ENCODE measurements at regions not wholly inside any gene's neighbourhood (a gene's known extent, or its start where the extent isn't known, plus 50 kb on each side); places are given as distances from the start of the nearest gene placed in this dataset.
A peak's percentile ranks its signal among the peaks of the same experiment; 100 is the strongest.

DNA sequence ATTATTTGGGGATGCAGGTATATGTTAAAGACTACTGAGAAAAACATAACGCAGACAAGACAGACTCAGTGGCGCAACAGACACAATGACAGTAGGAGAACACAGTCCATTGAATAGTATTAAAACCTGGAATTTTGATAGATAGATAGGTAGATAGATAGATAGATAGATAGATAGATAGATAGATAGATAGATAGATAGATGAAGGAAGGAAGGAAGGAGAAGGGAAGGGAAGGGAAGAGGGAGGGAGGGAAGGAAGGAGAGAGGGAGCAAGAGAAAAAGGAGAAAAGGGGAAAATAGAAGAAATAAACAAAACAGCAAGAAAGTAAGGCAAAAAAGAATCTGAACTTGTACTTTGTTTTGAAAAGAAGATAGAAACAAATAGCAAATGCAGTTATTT lies 404.5 kb downstream of the FOXO1 start:
- Histone ChIP-seq H3K4me1 (ENCODE audit: insufficient read depth, low read length, severe bottlenecking) (no peaks in the 10 kb centered on the region), H2AFZ (ENCODE audit: low read length) (no peak overlapping the region), H3K27me3 (ENCODE audit: insufficient read depth, low read length) (no peaks in the 10 kb centered on the region), H3K27ac (ENCODE audit: low read depth, low read length, poor library complexity, severe bottlenecking) (no peak overlapping the region), H3K4me3 (ENCODE audit: low read depth, low read length, poor library complexity, severe bottlenecking) (no peak overlapping the region), H3K36me3 (ENCODE audit: insufficient read depth, low read length) (no peaks in the 10 kb centered on the region), H3K9ac (ENCODE audit: low read length) (no peak overlapping the region), H4K20me1 (ENCODE audit: insufficient read depth, low read length) (no peaks in the 10 kb centered on the region), H3K4me2 (ENCODE audit: low read length) (no peak overlapping the region), H3K9me2 (ENCODE audit: low read depth, low read length) (no peaks in the 10 kb centered on the region), H3K9me3 (ENCODE audit: low read length) (no peaks in the 10 kb centered on the region), H3F3A (ENCODE audit: insufficient read depth, low read length) (no peaks in the 10 kb centered on the region), H3K79me2 (ENCODE audit: insufficient read depth, low read length) (no peaks in the 10 kb centered on the region)
- no peak for TF ChIP-seq EZH2 (IDR thresholded peaks at IDR 0.05; ENCODE audit: borderline replicate concordance, low read length)
- TF ChIP-seq, protein P1, sequence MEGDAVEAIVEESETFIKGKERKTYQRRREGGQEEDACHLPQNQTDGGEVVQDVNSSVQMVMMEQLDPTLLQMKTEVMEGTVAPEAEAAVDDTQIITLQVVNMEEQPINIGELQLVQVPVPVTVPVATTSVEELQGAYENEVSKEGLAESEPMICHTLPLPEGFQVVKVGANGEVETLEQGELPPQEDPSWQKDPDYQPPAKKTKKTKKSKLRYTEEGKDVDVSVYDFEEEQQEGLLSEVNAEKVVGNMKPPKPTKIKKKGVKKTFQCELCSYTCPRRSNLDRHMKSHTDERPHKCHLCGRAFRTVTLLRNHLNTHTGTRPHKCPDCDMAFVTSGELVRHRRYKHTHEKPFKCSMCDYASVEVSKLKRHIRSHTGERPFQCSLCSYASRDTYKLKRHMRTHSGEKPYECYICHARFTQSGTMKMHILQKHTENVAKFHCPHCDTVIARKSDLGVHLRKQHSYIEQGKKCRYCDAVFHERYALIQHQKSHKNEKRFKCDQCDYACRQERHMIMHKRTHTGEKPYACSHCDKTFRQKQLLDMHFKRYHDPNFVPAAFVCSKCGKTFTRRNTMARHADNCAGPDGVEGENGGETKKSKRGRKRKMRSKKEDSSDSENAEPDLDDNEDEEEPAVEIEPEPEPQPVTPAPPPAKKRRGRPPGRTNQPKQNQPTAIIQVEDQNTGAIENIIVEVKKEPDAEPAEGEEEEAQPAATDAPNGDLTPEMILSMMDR (IDR thresholded peaks at IDR 0.05; ENCODE audit: low read length): no peak

- H3K36me3 ChIP-seq (ENCODE audit: insufficient read depth, low read length): no peaks in the 10 kb centered on the region
- H3K9me2 ChIP-seq (ENCODE audit: low read depth, low read length): no peaks in the 10 kb centered on the region
- no peaks in the 10 kb centered on the region for H3K9me3 ChIP-seq (ENCODE audit: low read length)
- H3K79me2 ChIP-seq (ENCODE audit: insufficient read depth, low read length): no peaks in the 10 kb centered on the region
- no peaks in the 10 kb centered on the region for H3K27me3 ChIP-seq (ENCODE audit: insufficient read depth, low read length)
- H4K20me1 ChIP-seq (ENCODE audit: insufficient read depth, low read length): no peaks in the 10 kb centered on the region
- no peak overlapping the region for H3K27ac ChIP-seq (ENCODE audit: low read depth, low read length, poor library complexity, severe bottlenecking)
- H3K4me1 ChIP-seq (ENCODE audit: insufficient read depth, low read length, severe bottlenecking): peaks cover 25% of the 10 kb centered on the region
- no peak overlapping the region for H3K4me2 ChIP-seq (ENCODE audit: low read length)
- H2AFZ ChIP-seq (ENCODE audit: low read length): no peak overlapping the region
- no peak for TF ChIP-seq EZH2 (IDR thresholded peaks at IDR 0.05; ENCODE audit: borderline replicate concordance, low read length)
- no peak overlapping the region for H3K4me3 ChIP-seq (ENCODE audit: low read depth, low read length, poor library complexity, severe bottlenecking)
- H3K9ac ChIP-seq (ENCODE audit: low read length): no peak overlapping the region
- H3F3A ChIP-seq (ENCODE audit: insufficient read depth, low read length): no peaks in the 10 kb centered on the region
Measured at GRCh38 chr13:40269086-40269485, 397.4 kb downstream of the FOXO1 start.

GRCh38 chr13:40270726-40271125 lies 395.7 kb downstream of the FOXO1 start:
- TF ChIP-seq, protein P1 (IDR thresholded peaks at IDR 0.05; ENCODE audit: low read length): no peak
- no peak for TF ChIP-seq EZH2 (IDR thresholded peaks at IDR 0.05; ENCODE audit: borderline replicate concordance, low read length)

DNA sequence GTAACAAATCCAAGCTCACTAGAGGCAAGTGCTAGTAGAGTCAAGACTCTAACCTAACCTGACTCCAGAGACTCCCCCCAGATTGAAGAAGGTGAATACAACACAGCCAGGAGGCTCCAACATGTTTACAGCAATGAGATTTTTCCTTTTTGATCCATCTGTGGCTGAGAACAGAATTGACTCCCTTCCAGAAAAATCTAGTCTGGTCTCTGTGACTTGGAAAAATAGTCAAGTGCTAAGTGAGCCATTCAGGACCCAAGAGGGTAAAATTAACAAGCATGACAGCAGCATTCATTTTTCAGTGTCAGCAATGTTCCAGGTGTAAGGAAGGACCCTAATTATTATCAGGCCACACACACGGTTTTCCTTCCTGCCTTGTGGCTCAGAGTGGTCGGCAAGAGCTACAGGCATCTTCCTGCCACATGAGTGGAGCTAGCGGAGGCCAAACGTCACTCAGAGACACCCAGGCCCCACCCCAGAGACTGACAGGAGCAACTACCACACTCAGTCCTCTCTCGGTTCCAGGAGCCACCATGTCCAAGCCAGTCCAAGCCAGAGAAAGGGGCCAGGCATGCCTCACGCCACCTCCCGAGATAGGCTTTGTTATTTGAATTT lies 395.1 kb downstream of the FOXO1 start:
- no peaks in the 10 kb centered on the region for H3K27me3 ChIP-seq (ENCODE audit: insufficient read depth, low read length)
- no peaks in the 10 kb centered on the region for H3K79me2 ChIP-seq (ENCODE audit: insufficient read depth, low read length)
- H3K9ac ChIP-seq (ENCODE audit: low read length): no peak overlapping the region
- no peak overlapping the region for H3K27ac ChIP-seq (ENCODE audit: low read depth, low read length, poor library complexity, severe bottlenecking)
- H3K9me2 ChIP-seq (ENCODE audit: low read depth, low read length): no peaks in the 10 kb centered on the region
- H3K4me1 ChIP-seq (ENCODE audit: insufficient read depth, low read length, severe bottlenecking): peaks cover 25% of the 10 kb centered on the region
- no peaks in the 10 kb centered on the region for H3K9me3 ChIP-seq (ENCODE audit: low read length)
- TF ChIP-seq, protein P1 (IDR thresholded peaks at IDR 0.05; ENCODE audit: low read length): no peak
- TF ChIP-seq EZH2 (IDR thresholded peaks at IDR 0.05; ENCODE audit: borderline replicate concordance, low read length): no peak
- no peaks in the 10 kb centered on the region for H3F3A ChIP-seq (ENCODE audit: insufficient read depth, low read length)
- H2AFZ ChIP-seq (ENCODE audit: low read length): no peak overlapping the region
- no peak overlapping the region for H3K4me3 ChIP-seq (ENCODE audit: low read depth, low read length, poor library complexity, severe bottlenecking)
- H3K4me2 ChIP-seq (ENCODE audit: low read length): peak overlapping the region; percentile 4; the same call in 1 of the 2 replicates
- H4K20me1 ChIP-seq (ENCODE audit: insufficient read depth, low read length): no peaks in the 10 kb centered on the region
- H3K36me3 ChIP-seq (ENCODE audit: insufficient read depth, low read length): no peaks in the 10 kb centered on the region

More at GRCh38 chr13:40270726-40271125, 395.7 kb downstream of the FOXO1 start:
- Histone ChIP-seq H3K27me3 (ENCODE audit: insufficient read depth, low read length) (no peaks in the 10 kb centered on the region), H3K9me3 (ENCODE audit: low read length) (no peaks in the 10 kb centered on the region), H3K79me2 (ENCODE audit: insufficient read depth, low read length) (no peaks in the 10 kb centered on the region), H3K4me3 (ENCODE audit: low read depth, low read length, poor library complexity, severe bottlenecking) (no peak overlapping the region), H4K20me1 (ENCODE audit: insufficient read depth, low read length) (no peaks in the 10 kb centered on the region), H3K27ac (ENCODE audit: low read depth, low read length, poor library complexity, severe bottlenecking) (no peak overlapping the region), H3K36me3 (ENCODE audit: insufficient read depth, low read length) (no peaks in the 10 kb centered on the region), H3K4me2 (ENCODE audit: low read length) (no peak overlapping the region), H3F3A (ENCODE audit: insufficient read depth, low read length) (no peaks in the 10 kb centered on the region), H3K9me2 (ENCODE audit: low read depth, low read length) (no peaks in the 10 kb centered on the region), H3K4me1 (ENCODE audit: insufficient read depth, low read length, severe bottlenecking) (peaks cover 25% of the 10 kb centered on the region), H3K9ac (ENCODE audit: low read length) (no peak overlapping the region), H2AFZ (ENCODE audit: low read length) (no peak overlapping the region)
